T-cell (primary cell): ENCODE measurements at regions not wholly inside any gene's neighbourhood (a gene's known extent, or its start where the extent isn't known, plus 50 kb on each side); places are given as distances from the start of the nearest gene placed in this dataset.

ENCODE experiments used
- ATAC-seq, 4 experiments: fragments of 200-7000 bp in 3 of 4; fragments of 150-1000 bp in 1 of 4; cut with Tn5 transposase; replicated peaks in 1 of 4; 1 replicate in 3 of 4; 2 replicates in 1 of 4; pipeline ENCODE4 v1.10.0; 2021; ENCODE audit warnings: moderate library complexity in 3 of 4, mild to moderate bottlenecking in 2 of 4, moderate number of reproducible peaks in 1 of 4
- CTCF ChIA-PET, 2 donors: fragments of 300-600 bp; sonication (Branson Sonifier 250); formaldehyde crosslinking; loops; one replicate each; lab custom pipeline; 2022; ENCODE audit warnings: antibody characterized with exemption in 2 of 2; lab: Charles Lee
- POLR2A ChIA-PET, 2 donors: fragments of 300-600 bp; sonication (Branson Sonifier 250); formaldehyde crosslinking; loops; one replicate each; lab custom pipeline; 2022; ENCODE audit warnings: antibody characterized with exemption in 2 of 2; lab: Charles Lee
- DNase-seq, 35 experiments: peaks; one replicate each; pipeline versions ENCODE4 v3.0.0 to v3.0.0-alpha.2; 2013 to 2023
- H3K27ac ChIP-seq: one replicate; pipeline ENCODE4 v1.5.1; 2013; ENCODE audit warnings: low read length
- H3K27me3 ChIP-seq, 2 experiments: replicated peaks in 1 of 2; 1 replicate in 1 of 2; 2 replicates in 1 of 2; pipeline versions ENCODE4 v1.6.1 to v1.7.0; 2013; ENCODE audit warnings: low read length in 1 of 2, mixed read lengths in 1 of 2; ENCODE audit not compliant: control insufficient read depth in 2 of 2, insufficient read depth in 2 of 2; ENCODE audit errors: extremely low read depth in 1 of 2
- H3K36me3 ChIP-seq, 2 donors: 1 replicate in 1 of 2; 2 replicates in 1 of 2; pipeline versions ENCODE4 v1.6.1 to v1.7.0; 2013; ENCODE audit warnings: low read length in 1 of 2; ENCODE audit not compliant: control insufficient read depth in 2 of 2, insufficient read depth in 1 of 2; ENCODE audit errors: extremely low read depth in 1 of 2
- H3K4me1 ChIP-seq, 2 experiments: 1 replicate in 1 of 2; 2 replicates in 1 of 2; pipeline versions ENCODE4 v1.6.1 to v1.7.0; 2013; ENCODE audit warnings: low read length in 2 of 2, mixed read lengths in 1 of 2; ENCODE audit not compliant: insufficient read depth in 2 of 2, control insufficient read depth in 1 of 2; ENCODE audit errors: extremely low read depth in 1 of 2
- H3K4me3 ChIP-seq, 2 donors: 1 replicate in 1 of 2; 2 replicates in 1 of 2; pipeline versions ENCODE4 v1.5.1 to v1.7.0; 2013; ENCODE audit warnings: mild to moderate bottlenecking in 2 of 2, low read length in 1 of 2, moderate library complexity in 1 of 2; ENCODE audit not compliant: control insufficient read depth in 1 of 2; ENCODE audit errors: extremely low read depth in 1 of 2
- H3K9me3 ChIP-seq: 2 replicates; pipeline ENCODE4 v1.7.0; 2013
- H3K27ac Mint-ChIP-seq, 2 donors: one replicate each; pipeline ENCODE4 v1.8.0; 2020 to 2021; ENCODE audit warnings: mild to moderate bottlenecking in 2 of 2, mixed read lengths in 2 of 2
- H3K27me3 Mint-ChIP-seq, 2 donors: one replicate each; pipeline ENCODE4 v1.8.0; 2021 to 2022; ENCODE audit warnings: mixed read lengths in 2 of 2
- H3K36me3 Mint-ChIP-seq: one replicate; pipeline ENCODE4 v1.8.0; 2021; ENCODE audit warnings: mixed read lengths
- H3K4me1 Mint-ChIP-seq, 3 donors: one replicate each; pipeline ENCODE4 v1.8.0; 2020 to 2022; ENCODE audit warnings: mixed read lengths in 3 of 3, mild to moderate bottlenecking in 1 of 3
- H3K4me3 Mint-ChIP-seq, 3 donors: one replicate each; pipeline ENCODE4 v1.8.0; 2020 to 2022; ENCODE audit warnings: mild to moderate bottlenecking in 3 of 3, mixed read lengths in 3 of 3, moderate library complexity in 3 of 3
- H3K9me3 Mint-ChIP-seq, 3 donors: one replicate each; pipeline ENCODE4 v1.8.0; 2020 to 2022; ENCODE audit warnings: mixed read lengths in 3 of 3
- WGBS: methylation state at CpG from one replicate; pipeline ENCODE4 v1.1.5; 2013; ENCODE audit warnings: missing lambda C conversion rate; ENCODE audit not compliant: insufficient coverage; 5-methylcytosine and 5-hydroxymethylcytosine counted together

GRCh38 chr2:12062053-12062395, 315.6 kb downstream of the LPIN1 start:
- peaks cover 0 to 10% of the 10 kb centered on the region in 2 experiments for H3K27me3 ChIP-seq
- Mint-ChIP-seq H3K9me3 (peaks cover 0 to 9% (median 5%) of the 10 kb centered on the region in 3 donors), H3K36me3 (no peaks in the 10 kb centered on the region), H3K4me3 (no peak overlapping the region), H3K27me3 (peaks cover 0 to 7% of the 10 kb centered on the region in 2 donors), H3K4me1 (peaks cover 29 to 41% (median 33%) of the 10 kb centered on the region in 3 donors), H3K27ac (no peak overlapping the region)
- ChIA-PET POLR2A (no interaction called here), CTCF (no interaction called here)
- no peak for ATAC-seq
- H3K9me3 ChIP-seq = peaks cover 2% of the 10 kb centered on the region
- H3K4me3 ChIP-seq = no peak overlapping the region
- WGBS = no CpG with 5 or more reads among the region's 2 CpGs
- no peak overlapping the region for H3K27ac ChIP-seq
- H3K36me3 ChIP-seq = no peaks in the 10 kb centered on the region
- no peak for DNase-seq
- peaks cover 0 to 41% of the 10 kb centered on the region in 2 experiments for H3K4me1 ChIP-seq

DNA sequence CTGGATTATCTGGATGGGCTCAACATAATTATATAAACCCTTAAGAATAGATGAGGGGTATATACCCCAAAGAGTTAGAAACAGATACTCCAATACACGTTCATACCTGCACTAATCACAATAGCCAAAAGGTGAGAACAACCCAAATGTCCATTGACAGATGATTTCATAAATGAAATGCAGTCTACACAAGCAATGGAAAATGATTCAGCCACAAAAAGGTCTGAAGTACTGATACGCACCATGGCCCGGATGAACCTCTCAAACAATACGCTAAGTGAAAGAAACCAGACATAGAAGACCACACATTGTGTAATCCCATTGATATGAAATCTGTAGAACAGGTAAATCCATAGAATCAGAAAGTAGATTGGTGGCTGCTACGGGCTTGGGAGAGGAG, 316.8 kb downstream of the LPIN1 start:
- Mint-ChIP-seq H3K27ac (no peak overlapping the region), H3K9me3 (peaks cover 0 to 9% (median 5%) of the 10 kb centered on the region in 3 donors), H3K36me3 (no peaks in the 10 kb centered on the region), H3K4me1 (peaks cover 21 to 36% (median 21%) of the 10 kb centered on the region in 3 donors), H3K27me3 (peaks cover 0 to 7% of the 10 kb centered on the region in 2 donors), H3K4me3 (no peak overlapping the region)
- POLR2A ChIA-PET = no interaction called here
- H3K36me3 ChIP-seq = no peaks in the 10 kb centered on the region
- peaks cover 2% of the 10 kb centered on the region for H3K9me3 ChIP-seq
- CTCF ChIA-PET = no interaction called here
- H3K27me3 ChIP-seq = peaks cover 0 to 10% of the 10 kb centered on the region in 2 experiments
- DNase-seq (no peak), ATAC-seq (no peak)
- WGBS = 93% methylated on average over 1 of the region's 5 CpGs
- no peak overlapping the region for H3K27ac ChIP-seq
- peaks cover 0 to 32% of the 10 kb centered on the region in 2 experiments for H3K4me1 ChIP-seq
- no peak overlapping the region for H3K4me3 ChIP-seq

DNA sequence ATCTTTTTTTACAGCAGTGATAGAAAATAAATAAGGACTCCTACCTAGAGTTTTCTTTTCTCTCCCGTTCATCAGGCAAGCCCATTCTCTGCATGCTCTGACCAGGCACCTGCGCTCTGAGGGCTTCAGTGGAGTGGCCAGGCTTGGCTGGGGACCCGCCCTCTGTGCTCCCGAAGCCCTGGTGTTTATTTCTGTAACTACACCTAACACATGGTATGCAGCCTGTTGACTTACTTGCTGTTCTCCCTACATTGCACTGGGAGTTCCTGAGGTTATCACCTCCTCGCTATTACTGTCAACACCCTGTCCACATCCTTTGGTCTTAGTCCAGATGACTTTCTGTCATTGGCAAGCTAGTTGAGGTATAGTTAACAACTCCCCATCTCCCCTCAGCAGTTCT, 317.7 kb downstream of the LPIN1 start:
- Histone ChIP-seq H3K27me3 (peaks cover 0 to 9% of the 10 kb centered on the region in 2 experiments), H3K27ac (no peak overlapping the region), H3K4me1 (peaks cover 0 to 30% of the 10 kb centered on the region in 2 experiments), H3K4me3 (no peak overlapping the region), H3K36me3 (no peaks in the 10 kb centered on the region), H3K9me3 (peaks cover 2% of the 10 kb centered on the region)
- Mint-ChIP-seq H3K27me3 (peaks cover 0 to 3% of the 10 kb centered on the region in 2 donors), H3K4me1 (peaks cover 14 to 30% (median 15%) of the 10 kb centered on the region in 3 donors), H3K9me3 (peaks cover 0 to 9% (median 5%) of the 10 kb centered on the region in 3 donors), H3K27ac (no peak overlapping the region), H3K36me3 (no peaks in the 10 kb centered on the region), H3K4me3 (no peak overlapping the region)
- ChIA-PET CTCF (interaction anchor here in 1 of 2 donors (0.6 kb wide), 1 partner anchor 420 kb away, joined by 3 read pairs; no protein-coding TSS in a partner anchor), POLR2A (no interaction called here)
- ATAC-seq (peak in 2 of 4 experiments; percentile 44 to 60), DNase-seq (peak in 10 of 35 experiments; percentile 1 to 60 (median 19))
- WGBS = 86% methylated on average over 4 of the region's 5 CpGs

DNA sequence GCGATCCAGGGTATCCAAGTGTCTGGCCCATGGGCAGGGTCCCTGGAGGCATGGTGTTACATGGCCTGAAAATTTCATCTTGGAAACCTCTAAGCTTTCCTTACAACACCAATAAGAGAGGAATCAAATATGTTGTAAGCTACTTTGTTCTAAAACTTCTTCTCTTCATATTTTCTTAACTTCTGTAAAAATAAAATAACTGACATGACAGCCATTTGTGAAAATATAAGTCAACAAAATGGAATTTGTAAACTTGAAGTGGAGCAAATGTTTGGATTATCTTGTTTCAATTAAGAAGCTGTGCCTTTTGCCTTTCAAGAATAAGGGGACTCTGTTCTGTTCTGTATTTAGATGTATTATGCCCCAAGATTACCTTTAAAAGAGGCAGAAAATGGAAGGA, 319.7 kb downstream of the LPIN1 start:
- H3K36me3 Mint-ChIP-seq = no peaks in the 10 kb centered on the region
- DNase-seq (no peak), ATAC-seq (no peak)
- Histone ChIP-seq H3K4me1 (peaks cover 0 to 25% of the 10 kb centered on the region in 2 experiments), H3K27me3 (peaks cover 0 to 7% of the 10 kb centered on the region in 2 experiments), H3K27ac (no peak overlapping the region), H3K36me3 (no peaks in the 10 kb centered on the region), H3K4me3 (no peak overlapping the region), H3K9me3 (peaks cover 2% of the 10 kb centered on the region)
- no peak overlapping the region for H3K27ac Mint-ChIP-seq
- ChIA-PET POLR2A (no interaction called here), CTCF (interaction anchor here in 1 of 2 donors (1.2 kb wide), 1 partner anchor 864 kb away, joined by 3 read pairs; no protein-coding TSS in a partner anchor)
- H3K9me3 Mint-ChIP-seq = peaks cover 0 to 9% (median 5%) of the 10 kb centered on the region in 3 donors
- no peak overlapping the region for H3K4me3 Mint-ChIP-seq
- H3K4me1 Mint-ChIP-seq = peaks cover 0 to 26% (median 10%) of the 10 kb centered on the region in 3 donors
- WGBS = no CpG with 5 or more reads among the region's 1 CpG
- H3K27me3 Mint-ChIP-seq = no peaks in the 10 kb centered on the region

- H3K27ac Mint-ChIP-seq = no peak overlapping the region
- H3K4me1 Mint-ChIP-seq = peaks cover 0 to 26% (median 10%) of the 10 kb centered on the region in 3 donors
- ChIA-PET CTCF (interaction anchor here in 1 of 2 donors (0.5 kb wide), 1 partner anchor 651 kb away, joined by 5 read pairs; no protein-coding TSS in a partner anchor), POLR2A (no interaction called here)
- Histone ChIP-seq H3K36me3 (no peaks in the 10 kb centered on the region), H3K4me3 (no peak overlapping the region), H3K4me1 (peaks cover 0 to 25% of the 10 kb centered on the region in 2 experiments), H3K27ac (no peak overlapping the region), H3K9me3 (peaks cover 2% of the 10 kb centered on the region), H3K27me3 (peaks cover 0 to 7% of the 10 kb centered on the region in 2 experiments)
- peaks cover 0 to 9% (median 5%) of the 10 kb centered on the region in 3 donors for H3K9me3 Mint-ChIP-seq
- no peak overlapping the region for H3K4me3 Mint-ChIP-seq
- H3K27me3 Mint-ChIP-seq = no peaks in the 10 kb centered on the region
- 100% methylated on average over 1 of the region's 1 CpG for WGBS
- DNase-seq (no peak), ATAC-seq (no peak)
- no peaks in the 10 kb centered on the region for H3K36me3 Mint-ChIP-seq
Observed at GRCh38 chr2:12066986-12067385, 320.6 kb downstream of the LPIN1 start.

- H3K4me3 Mint-ChIP-seq = no peak overlapping the region
- H3K36me3 Mint-ChIP-seq = no peaks in the 10 kb centered on the region
- no peak for ATAC-seq
- peaks cover 0 to 7% of the 10 kb centered on the region in 2 experiments for H3K27me3 ChIP-seq
- no peaks in the 10 kb centered on the region for H3K36me3 ChIP-seq
- 100% methylated on average over 1 of the region's 6 CpGs for WGBS
- H3K4me1 Mint-ChIP-seq = peaks cover 0 to 28% (median 13%) of the 10 kb centered on the region in 3 donors
- no peak overlapping the region for H3K27ac Mint-ChIP-seq
- H3K4me1 ChIP-seq = peaks cover 0 to 19% of the 10 kb centered on the region in 2 experiments
- no peaks in the 10 kb centered on the region for H3K9me3 ChIP-seq
- H3K4me3 ChIP-seq = no peak overlapping the region
- H3K27ac ChIP-seq = no peak overlapping the region
- H3K27me3 Mint-ChIP-seq = no peaks in the 10 kb centered on the region
- CTCF ChIA-PET = no interaction called here
- POLR2A ChIA-PET = no interaction called here
- no peaks in the 10 kb centered on the region for H3K9me3 Mint-ChIP-seq
- no peak for DNase-seq
Observed at GRCh38 chr2:12068796-12069538, 322.5 kb downstream of the LPIN1 start.
